ENCODE measurements at regions not wholly inside any gene's neighbourhood (a gene's known extent, or its start where the extent isn't known, plus 50 kb on each side); places are given as distances from the start of the nearest gene placed in this dataset.

DNA sequence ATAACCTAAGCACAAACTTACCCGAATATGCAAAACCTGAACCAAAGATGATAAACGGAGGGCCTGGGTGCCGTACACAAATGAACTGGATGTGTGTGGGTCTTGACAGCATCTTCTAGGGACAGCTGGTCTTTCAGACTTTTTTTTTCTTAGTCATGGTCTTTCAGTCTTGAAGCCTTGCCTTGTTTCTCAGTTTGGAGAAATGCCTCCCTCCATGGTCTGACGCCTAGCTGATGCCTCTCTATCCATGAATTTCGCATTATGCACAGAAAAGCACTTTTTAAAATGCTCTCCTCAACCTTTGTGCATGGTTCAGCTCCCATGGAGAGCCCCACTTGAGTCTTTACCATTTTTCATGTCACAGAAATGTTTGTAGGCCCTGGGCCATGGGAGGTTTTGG lies 52.8 kb upstream of the LYRM9 start:
- TF ChIP-seq POLR2A (IDR thresholded peaks at IDR 0.05; ENCODE audit: low read depth, low read length) (no peak), CTCF (conservative IDR thresholded peaks at IDR 0.05; ENCODE audit: low read depth, low read length) (no peak), BHLHE40 (IDR thresholded peaks at IDR 0.05; ENCODE audit: low read depth, low read length) (no peak), RFX5 (IDR thresholded peaks at IDR 0.05; ENCODE audit: low read depth, low read length) (no peak), MAFK (IDR thresholded peaks at IDR 0.05; ENCODE audit: low read depth, low read length) (no peak), FOS (IDR thresholded peaks at IDR 0.05; ENCODE audit: low read depth, low read length) (no peak), RAD21 (IDR thresholded peaks at IDR 0.05; ENCODE audit: low read length) (no peak), USF2 (IDR thresholded peaks at IDR 0.05; ENCODE audit: low read depth, low read length) (no peak), SMC3 (IDR thresholded peaks at IDR 0.05; ENCODE audit: low read depth, low read length) (no peak)
